Cerebellar cortex (tissue), 1 donor: ENCODE measurements at regions not wholly inside any gene's neighbourhood (a gene's known extent, or its start where the extent isn't known, plus 50 kb on each side); places are given as distances from the start of the nearest gene placed in this dataset.

Experiments used
- DNase-seq: peaks from one replicate; pipeline ENCODE4 v3.0.0-alpha.2; 2015; ENCODE audit warnings: low spot score

GRCh38 chrX:151476604-151477303 is 79.7 kb downstream of the VMA21 start:
- no peak for DNase-seq

- no peak for DNase-seq
These were observed 81.1 kb downstream of the VMA21 start for GRCh38 chrX:151478058-151478457.

GRCh38 chrX:151488677-151489076 is 74.8 kb upstream of the PASD1 start:
- no peak for DNase-seq

- DNase-seq, result peak; percentile 3
These were observed 57.7 kb upstream of the PASD1 start for GRCh38 chrX:151505796-151506195.

- DNase-seq, result no peak
These were observed 53.3 kb upstream of the PASD1 start for GRCh38 chrX:151510203-151510602.

- no peak for DNase-seq
These were observed 50.0 kb upstream of the PASD1 start for GRCh38 chrX:151513472-151513871.
